MV-4-11 (cell line): ENCODE measurements at regions not wholly inside any gene's neighbourhood (a gene's known extent, or its start where the extent isn't known, plus 50 kb on each side); places are given as distances from the start of the nearest gene placed in this dataset.
A peak's percentile ranks its signal among the peaks of the same experiment; 100 is the strongest.

Source experiments
- DNase-seq: peaks from one replicate; lab custom pipeline; 2025; lab: John Stamatoyannopoulos, UW

- DNase-seq = peak; percentile 37
Measured at GRCh38 chr4:167290678-167291077, 56.4 kb upstream of the SPOCK3 start.

GRCh38 chr4:167308876-167309275, 74.6 kb upstream of the SPOCK3 start:
- no peak for DNase-seq

- DNase-seq = no peak
Measured at GRCh38 chr4:167321299-167321698, 87.0 kb upstream of the SPOCK3 start.

- no peak for DNase-seq
Measured at GRCh38 chr4:167339781-167340180, 105.5 kb upstream of the SPOCK3 start.

- DNase-seq = no peak
Measured at GRCh38 chr4:167359711-167360110, 125.4 kb upstream of the SPOCK3 start.

- DNase-seq = no peak
Measured at GRCh38 chr4:167379076-167379835, 145.0 kb upstream of the SPOCK3 start.

- DNase-seq = no peak
Measured at GRCh38 chr4:167380964-167381363, 146.7 kb upstream of the SPOCK3 start.

- DNase-seq = no peak
Measured at GRCh38 chr4:167383291-167383690, 149.0 kb upstream of the SPOCK3 start.

GRCh38 chr4:167397586-167397985, 163.3 kb upstream of the SPOCK3 start:
- DNase-seq = no peak

GRCh38 chr4:167399201-167399600, 164.9 kb upstream of the SPOCK3 start:
- DNase-seq = no peak

GRCh38 chr4:167406181-167406580, 171.9 kb upstream of the SPOCK3 start:
- no peak for DNase-seq

GRCh38 chr4:167415461-167415860, 181.2 kb upstream of the SPOCK3 start:
- DNase-seq = no peak

- DNase-seq = no peak
Measured at GRCh38 chr4:167419468-167420140, 185.3 kb upstream of the SPOCK3 start.

GRCh38 chr4:167421201-167421600, 186.9 kb upstream of the SPOCK3 start:
- no peak for DNase-seq

- DNase-seq = no peak
Measured at GRCh38 chr4:167424341-167425256, 190.3 kb upstream of the SPOCK3 start.

- no peak for DNase-seq
Measured at GRCh38 chr4:167428156-167428555, 193.9 kb upstream of the SPOCK3 start.

- no peak for DNase-seq
Measured at GRCh38 chr4:167431371-167431770, 197.1 kb upstream of the SPOCK3 start.

- no peak for DNase-seq
Measured at GRCh38 chr4:167435786-167436185, 201.5 kb upstream of the SPOCK3 start.

- no peak for DNase-seq
Measured at GRCh38 chr4:167443841-167444240, 209.5 kb upstream of the SPOCK3 start.

- no peak for DNase-seq
Measured at GRCh38 chr4:167452922-167453430, 218.7 kb upstream of the SPOCK3 start.

- no peak for DNase-seq
Measured at GRCh38 chr4:167456619-167457018, 222.3 kb upstream of the SPOCK3 start.

- no peak for DNase-seq
Measured at GRCh38 chr4:167469436-167469835, 235.1 kb upstream of the SPOCK3 start.
